IMR-90 (cell line): ENCODE measurements at regions not wholly inside any gene's neighbourhood (a gene's known extent, or its start where the extent isn't known, plus 50 kb on each side); places are given as distances from the start of the nearest gene placed in this dataset.

Experiments used
- ATAC-seq: fragments of 200-7000 bp; cut with Tn5 transposase; 2 replicates; pipeline ENCODE4 v1.9.1; 2020; ENCODE audit warnings: low read depth, mild to moderate bottlenecking, moderate library complexity
- BruUV-seq: library from RNA; stranded (reverse); fragments of 400-500 nt; replicated peaks from 2 replicates; lab custom pipeline; 2021; lab: Mats Ljungman, UMichigan
- CTCF ChIA-PET: fragments of 300-600 bp; formaldehyde crosslinking; extraction: SDS; loops from one replicate; lab custom pipeline; 2021; ENCODE audit warnings: antibody characterized with exemption; lab: Yijun Ruan, JAX
- POLR2A ChIA-PET: fragments of 300-600 bp; sonication (Branson Sonifier 250); formaldehyde crosslinking; loops from one replicate; lab custom pipeline; 2022; ENCODE audit warnings: antibody characterized with exemption; ENCODE audit not compliant: unreplicated experiment; lab: Charles Lee
- DNase-seq: peaks from one replicate; pipeline ENCODE4 v3.0.0; 2013
- H2AFZ ChIP-seq: replicated peaks from 2 replicates; pipeline ENCODE3; 2013; ENCODE audit warnings: low read length, mild to moderate bottlenecking; ENCODE audit not compliant: poor library complexity
- H2AK5ac ChIP-seq: 2 replicates; pipeline ENCODE4 v1.6.1; 2013; ENCODE audit warnings: low read depth, low read length, inconsistent platforms
- H2AK9ac ChIP-seq: replicated peaks from 2 replicates; pipeline ENCODE3; 2013; ENCODE audit warnings: mild to moderate bottlenecking, low read depth, low read length, moderate library complexity; ENCODE audit not compliant: poor library complexity
- H2BK120ac ChIP-seq: 2 replicates; pipeline ENCODE4 v1.6.1; 2013; ENCODE audit warnings: low read depth, low read length, inconsistent platforms
- H2BK15ac ChIP-seq: 3 replicates; pipeline ENCODE4 v1.6.1; 2013; ENCODE audit warnings: low read depth, low read length, inconsistent platforms
- H2BK20ac ChIP-seq: 2 replicates; pipeline ENCODE4 v1.6.1; 2013; ENCODE audit warnings: low read depth, mild to moderate bottlenecking, inconsistent platforms, low read length, moderate library complexity
- H2BK5ac ChIP-seq: 2 replicates; pipeline ENCODE4 v1.6.1; 2013; ENCODE audit warnings: mild to moderate bottlenecking, low read depth, low read length, inconsistent platforms; ENCODE audit not compliant: poor library complexity, severe bottlenecking
- H3K14ac ChIP-seq: replicated peaks from 2 replicates; pipeline ENCODE4 v1.6.1; 2013; ENCODE audit warnings: low read depth, low read length, inconsistent platforms
- H3K18ac ChIP-seq: 2 replicates; pipeline ENCODE4 v1.6.1; 2013; ENCODE audit warnings: low read depth, low read length, control low read depth
- H3K23ac ChIP-seq: 2 replicates; pipeline ENCODE4 v1.6.1; 2013; ENCODE audit warnings: low read depth, low read length, inconsistent platforms
- H3K27ac ChIP-seq: 2 replicates; pipeline ENCODE4 v1.5.1; 2013; ENCODE audit warnings: mild to moderate bottlenecking, control low read depth, low read length; ENCODE audit not compliant: insufficient read depth
- H3K27me3 ChIP-seq: 2 replicates; pipeline ENCODE4 v1.6.1; 2013; ENCODE audit warnings: low read length; ENCODE audit not compliant: control insufficient read depth, insufficient read depth
- H3K36me3 ChIP-seq: 2 replicates; pipeline ENCODE4 v1.6.1; 2013; ENCODE audit warnings: low read length, mixed read lengths; ENCODE audit not compliant: control insufficient read depth, insufficient read depth
- H3K4ac ChIP-seq: 2 replicates; pipeline ENCODE4 v1.6.1; 2013; ENCODE audit warnings: low read depth, low read length, inconsistent platforms
- H3K4me1 ChIP-seq: 2 replicates; pipeline ENCODE4 v1.6.1; 2013; ENCODE audit warnings: low read length, mixed read lengths; ENCODE audit not compliant: control insufficient read depth, insufficient read depth
- H3K4me2 ChIP-seq: 2 replicates; pipeline ENCODE4 v1.6.1; 2013; ENCODE audit warnings: low read depth, mild to moderate bottlenecking, control low read depth, low read length, moderate library complexity
- H3K4me3 ChIP-seq: 2 replicates; pipeline ENCODE4 v1.5.1; 2013; ENCODE audit warnings: low read depth, mild to moderate bottlenecking, control low read depth, low read length, moderate library complexity; ENCODE audit not compliant: insufficient read depth
- H3K56ac ChIP-seq: 2 replicates; pipeline ENCODE4 v1.6.1; 2013; ENCODE audit warnings: low read length, inconsistent platforms; ENCODE audit not compliant: insufficient read depth; ENCODE audit errors: extremely low read depth
- H3K79me1 ChIP-seq, 2 experiments: 2 replicates each; pipeline ENCODE4 v1.6.1; 2013; ENCODE audit warnings: low read length in 2 of 2, inconsistent platforms in 1 of 2, low read depth in 1 of 2
- H3K9ac ChIP-seq: 2 replicates; pipeline ENCODE4 v1.6.1; 2013; ENCODE audit warnings: low read depth, low read length, control low read depth
- H3K9me1 ChIP-seq: 2 replicates; pipeline ENCODE4 v1.6.1; 2013; ENCODE audit warnings: low read length, inconsistent platforms; ENCODE audit not compliant: insufficient read depth
- H3K9me3 ChIP-seq: 2 replicates; pipeline ENCODE4 v1.6.1; 2013; ENCODE audit warnings: low read length; ENCODE audit not compliant: control insufficient read depth, insufficient read depth
- H4K20me1 ChIP-seq: 2 replicates; pipeline ENCODE4 v1.6.1; 2013; ENCODE audit warnings: low read length, inconsistent platforms; ENCODE audit not compliant: insufficient read depth
- H4K5ac ChIP-seq: 2 replicates; pipeline ENCODE4 v1.6.1; 2013; ENCODE audit warnings: mild to moderate bottlenecking, low read depth, low read length, control low read depth
- H4K8ac ChIP-seq, 2 experiments: 2 replicates each; pipeline ENCODE4 v1.6.1; 2013; ENCODE audit warnings: low read depth in 2 of 2, low read length in 2 of 2, control low read depth in 1 of 2, inconsistent platforms in 1 of 2
- H4K91ac ChIP-seq: 2 replicates; pipeline ENCODE4 v1.6.1; 2013; ENCODE audit warnings: low read depth, low read length, inconsistent platforms; ENCODE audit not compliant: insufficient read depth
- BHLHE40 ChIP-seq: fragments of 150-350 bp; IDR thresholded peaks from 2 replicates; pipeline ENCODE4 v1.6.1; 2016; ENCODE audit warnings: mild to moderate bottlenecking, low read depth, low read length
- CEBPB ChIP-seq: IDR thresholded peaks from 2 replicates; pipeline ENCODE4 v1.6.1; 2012; ENCODE audit warnings: low read depth, low read length, improper control_type of control experiment
- CHD1 ChIP-seq: IDR thresholded peaks from 2 replicates; pipeline ENCODE4 v1.6.1; 2012; ENCODE audit warnings: low read depth, low read length, improper control_type of control experiment
- ELK1 ChIP-seq: fragments of 150-350 bp; IDR thresholded peaks from 2 replicates; pipeline ENCODE4 v1.6.1; 2016; ENCODE audit warnings: low read depth, mild to moderate bottlenecking, low read length, moderate library complexity, borderline replicate concordance
- FOS ChIP-seq: fragments of 150-350 bp; IDR thresholded peaks from 2 replicates; pipeline ENCODE4 v1.6.1; 2016; ENCODE audit warnings: low read depth, low read length
- MAZ ChIP-seq: IDR thresholded peaks from 2 replicates; pipeline ENCODE4 v1.6.1; 2012; ENCODE audit warnings: low read depth, mild to moderate bottlenecking, low read length, improper control_type of control experiment, moderate library complexity, borderline replicate concordance
- NFE2L2 ChIP-seq: fragments of 150-350 bp; IDR thresholded peaks from 2 replicates; pipeline ENCODE4 v1.6.1; 2016; ENCODE audit warnings: low read depth, mild to moderate bottlenecking, low read length
- POLR2A ChIP-seq: IDR thresholded peaks from 2 replicates; pipeline ENCODE4 v1.6.1; 2012; ENCODE audit warnings: mild to moderate bottlenecking, low read depth, low read length
- RCOR1 ChIP-seq: IDR thresholded peaks from 2 replicates; pipeline ENCODE4 v1.6.1; 2012; ENCODE audit warnings: mild to moderate bottlenecking, low read length, improper control_type of control experiment; ENCODE audit not compliant: insufficient replicate concordance
- RFX5 ChIP-seq: IDR thresholded peaks from 2 replicates; pipeline ENCODE4 v1.8.0; 2012; ENCODE audit warnings: low read depth, mild to moderate bottlenecking, low read length, moderate library complexity
- SMC3 ChIP-seq: fragments of 150-350 bp; IDR thresholded peaks from 2 replicates; pipeline ENCODE4 v1.6.1; 2016; ENCODE audit warnings: low read depth, mild to moderate bottlenecking, antibody characterized with exemption, low read length, moderate library complexity
- WGBS, 2 experiments: methylation state at CpG; one replicate each; pipeline versions ENCODE4 v1.1.5 to v1.1.7; 2013; ENCODE audit warnings: missing lambda C conversion rate in 2 of 2; ENCODE audit not compliant: insufficient read length in 1 of 2; ENCODE audit errors: extremely low coverage in 2 of 2; 5-methylcytosine and 5-hydroxymethylcytosine counted together
- dilution Hi-C: fragments of 300-500 bp; cut with HindIII; formaldehyde crosslinking; loops from one replicate; pipeline ENCODE4 v1.14.3; 2018; ENCODE audit warnings: low sequenced_read_pairs; ENCODE audit not compliant: unreplicated experiment
- in situ Hi-C: fragments of 300-500 bp; cut with MboI; formaldehyde crosslinking; loops from 3 replicates; pipeline ENCODE4 v1.14.3; 2019; ENCODE audit warnings: low sequenced_read_pairs, inconsistent platforms, mixed read lengths
- intact Hi-C: fragments of 100-400 bp; cut with micrococcal nuclease; formaldehyde crosslinking; loops from 2 replicates; pipeline ENCODE4 v1.10.0; 2022
- TF ChIP-seq, protein P1 (sequence below): fragments of 150-350 bp; IDR thresholded peaks from 2 replicates; pipeline ENCODE4 v1.6.1; 2017; ENCODE audit warnings: mild to moderate bottlenecking, antibody characterized with exemption, low read length, low read depth
- TF ChIP-seq, protein P2 (sequence below): conservative IDR thresholded peaks from 2 replicates; pipeline ENCODE4 v1.5.1; 2012; ENCODE audit warnings: mild to moderate bottlenecking, low read depth, low read length, improper control_type of control experiment

- no peak for TF ChIP-seq CEBPB
- no peak for TF ChIP-seq RFX5
- no peak for TF ChIP-seq ELK1
- TF ChIP-seq, protein P1, sequence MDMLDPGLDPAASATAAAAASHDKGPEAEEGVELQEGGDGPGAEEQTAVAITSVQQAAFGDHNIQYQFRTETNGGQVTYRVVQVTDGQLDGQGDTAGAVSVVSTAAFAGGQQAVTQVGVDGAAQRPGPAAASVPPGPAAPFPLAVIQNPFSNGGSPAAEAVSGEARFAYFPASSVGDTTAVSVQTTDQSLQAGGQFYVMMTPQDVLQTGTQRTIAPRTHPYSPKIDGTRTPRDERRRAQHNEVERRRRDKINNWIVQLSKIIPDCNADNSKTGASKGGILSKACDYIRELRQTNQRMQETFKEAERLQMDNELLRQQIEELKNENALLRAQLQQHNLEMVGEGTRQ: no peak
- TF ChIP-seq POLR2A: no peak
- TF ChIP-seq CHD1: no peak
- no peak for TF ChIP-seq RCOR1
- no peak for TF ChIP-seq NFE2L2
- TF ChIP-seq, protein P2, sequence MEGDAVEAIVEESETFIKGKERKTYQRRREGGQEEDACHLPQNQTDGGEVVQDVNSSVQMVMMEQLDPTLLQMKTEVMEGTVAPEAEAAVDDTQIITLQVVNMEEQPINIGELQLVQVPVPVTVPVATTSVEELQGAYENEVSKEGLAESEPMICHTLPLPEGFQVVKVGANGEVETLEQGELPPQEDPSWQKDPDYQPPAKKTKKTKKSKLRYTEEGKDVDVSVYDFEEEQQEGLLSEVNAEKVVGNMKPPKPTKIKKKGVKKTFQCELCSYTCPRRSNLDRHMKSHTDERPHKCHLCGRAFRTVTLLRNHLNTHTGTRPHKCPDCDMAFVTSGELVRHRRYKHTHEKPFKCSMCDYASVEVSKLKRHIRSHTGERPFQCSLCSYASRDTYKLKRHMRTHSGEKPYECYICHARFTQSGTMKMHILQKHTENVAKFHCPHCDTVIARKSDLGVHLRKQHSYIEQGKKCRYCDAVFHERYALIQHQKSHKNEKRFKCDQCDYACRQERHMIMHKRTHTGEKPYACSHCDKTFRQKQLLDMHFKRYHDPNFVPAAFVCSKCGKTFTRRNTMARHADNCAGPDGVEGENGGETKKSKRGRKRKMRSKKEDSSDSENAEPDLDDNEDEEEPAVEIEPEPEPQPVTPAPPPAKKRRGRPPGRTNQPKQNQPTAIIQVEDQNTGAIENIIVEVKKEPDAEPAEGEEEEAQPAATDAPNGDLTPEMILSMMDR: no peak
- no peak for TF ChIP-seq BHLHE40
- no peak for TF ChIP-seq SMC3
- TF ChIP-seq MAZ: no peak
- no peak for TF ChIP-seq FOS
- H2BK5ac ChIP-seq: no peak overlapping the region
- H3K4me2 ChIP-seq: no peak overlapping the region
- no peak overlapping the region for H3K4me3 ChIP-seq
- H3K56ac ChIP-seq: no peak overlapping the region
- POLR2A ChIA-PET: no interaction called here
- no peak overlapping the region for H4K8ac ChIP-seq
- no peaks in the 10 kb centered on the region for H3K4me1 ChIP-seq
- H3K9me1 ChIP-seq: no peaks in the 10 kb centered on the region
- no peak overlapping the region for H4K5ac ChIP-seq
- no CpG with 5 or more reads among the region's 3 CpGs for WGBS, 2 experiments
- no peaks in the 10 kb centered on the region for H3K36me3 ChIP-seq
- no peak overlapping the region for H4K91ac ChIP-seq
- H2BK120ac ChIP-seq: no peak overlapping the region
- in situ Hi-C loops: no loop called here
- H4K20me1 ChIP-seq: no peaks in the 10 kb centered on the region
- DNase-seq (no peak), ATAC-seq (no peak)
- H2BK15ac ChIP-seq: no peak overlapping the region
- no peaks in the 10 kb centered on the region for H3K79me1 ChIP-seq
- H3K27ac ChIP-seq: no peak overlapping the region
- dilution Hi-C loops: no loop called here
- no peak overlapping the region for H3K23ac ChIP-seq
- no peak overlapping the region for H2AK9ac ChIP-seq
- H3K9ac ChIP-seq: no peak overlapping the region
- intact Hi-C loops: no loop called here
- no peaks in the 10 kb centered on the region for H3K27me3 ChIP-seq
- H2AFZ ChIP-seq: no peak overlapping the region
- H3K18ac ChIP-seq: no peak overlapping the region
- no peaks in the 10 kb centered on the region for H3K9me3 ChIP-seq
- no TSS peak for BruUV-seq
- H3K4ac ChIP-seq: no peak overlapping the region
- CTCF ChIA-PET: interaction anchor here (0.7 kb wide), 3 partner anchors 28 to 612 kb away, joined by 3 to 5 read pairs (median 3); no protein-coding TSS in a partner anchor
- no peak overlapping the region for H2AK5ac ChIP-seq
- H3K14ac ChIP-seq: no peak overlapping the region
- H2BK20ac ChIP-seq: no peak overlapping the region
Observed at GRCh38 chr6:145023116-145023726, 712.1 kb downstream of the EPM2A start.
